ENCODE measurements at regions not wholly inside any gene's neighbourhood (a gene's known extent, or its start where the extent isn't known, plus 50 kb on each side); places are given as distances from the start of the nearest gene placed in this dataset.
A peak's percentile ranks its signal among the peaks of the same experiment; 100 is the strongest.
"Not testable (repeated sequence)": the region's sequence is repeated elsewhere in the genome, so short reads cannot be mapped to it uniquely, and the experiment has no call there.

GRCh38 chr7:91567081-91568012 lies 303.1 kb downstream of the FZD1 start:
- peak overlapping the region; percentile 38 for H3K9ac ChIP-seq (ENCODE audit: insufficient read length)
- H3K36me3 ChIP-seq (ENCODE audit: insufficient read depth, low read length), result no peaks in the 10 kb centered on the region
- no peak for DNase-seq (ENCODE audit: low read depth, low spot score)
- H3K27ac ChIP-seq, result no peak overlapping the region
- H3K4me3 ChIP-seq, result no peak overlapping the region
- no peak for TF ChIP-seq POLR2AphosphoS5 (IDR thresholded peaks at IDR 0.05; ENCODE audit: borderline replicate concordance, low read depth, low read length)
- no peak for TF ChIP-seq FOXP2 (optimal IDR thresholded peaks at IDR 0.05; ENCODE audit: control extremely low read depth, extremely low read length, insufficient read depth)
- no peak for TF ChIP-seq EZH2 (IDR thresholded peaks at IDR 0.05)
- no peaks in the 10 kb centered on the region for H3K9me3 ChIP-seq (ENCODE audit: low read depth, low read length)

- Histone ChIP-seq H3K27ac (no peak overlapping the region), H3K36me3 (ENCODE audit: insufficient read depth, low read length) (no peaks in the 10 kb centered on the region), H3K4me3 (no peak overlapping the region), H3K9ac (ENCODE audit: insufficient read length) (no peak overlapping the region), H3K9me3 (ENCODE audit: low read depth, low read length) (no peaks in the 10 kb centered on the region)
- DNase-seq (ENCODE audit: low read depth, low spot score), result no peak
- TF ChIP-seq EZH2 (IDR thresholded peaks at IDR 0.05) (no peak), FOXP2 (optimal IDR thresholded peaks at IDR 0.05; ENCODE audit: control extremely low read depth, extremely low read length, insufficient read depth) (no peak), POLR2AphosphoS5 (IDR thresholded peaks at IDR 0.05; ENCODE audit: borderline replicate concordance, low read depth, low read length) (no peak)
These were observed 303.9 kb downstream of the FZD1 start for GRCh38 chr7:91568138-91568537.

- H3K9ac ChIP-seq (ENCODE audit: insufficient read length), result no peak overlapping the region
- H3K36me3 ChIP-seq (ENCODE audit: insufficient read depth, low read length), result no peaks in the 10 kb centered on the region
- TF ChIP-seq POLR2AphosphoS5 (IDR thresholded peaks at IDR 0.05; ENCODE audit: borderline replicate concordance, low read depth, low read length) (no peak), EZH2 (IDR thresholded peaks at IDR 0.05) (no peak), FOXP2 (optimal IDR thresholded peaks at IDR 0.05; ENCODE audit: control extremely low read depth, extremely low read length, insufficient read depth) (no peak)
- no peak for DNase-seq (ENCODE audit: low read depth, low spot score)
- no peak overlapping the region for H3K27ac ChIP-seq
- no peak overlapping the region for H3K4me3 ChIP-seq
- H3K9me3 ChIP-seq (ENCODE audit: low read depth, low read length), result no peaks in the 10 kb centered on the region
These were observed 305.7 kb downstream of the FZD1 start for GRCh38 chr7:91569728-91570457.

GRCh38 chr7:91570560-91570959 lies 306.3 kb downstream of the FZD1 start:
- no peak for DNase-seq (ENCODE audit: low read depth, low spot score)
- no peaks in the 10 kb centered on the region for H3K9me3 ChIP-seq (ENCODE audit: low read depth, low read length)
- TF ChIP-seq POLR2AphosphoS5 (IDR thresholded peaks at IDR 0.05; ENCODE audit: borderline replicate concordance, low read depth, low read length) (no peak), FOXP2 (optimal IDR thresholded peaks at IDR 0.05; ENCODE audit: control extremely low read depth, extremely low read length, insufficient read depth) (no peak), EZH2 (IDR thresholded peaks at IDR 0.05) (no peak)
- H3K27ac ChIP-seq, result no peak overlapping the region
- no peak overlapping the region for H3K9ac ChIP-seq (ENCODE audit: insufficient read length)
- no peak overlapping the region for H3K4me3 ChIP-seq
- H3K36me3 ChIP-seq (ENCODE audit: insufficient read depth, low read length), result no peaks in the 10 kb centered on the region

GRCh38 chr7:91571601-91572000 lies 307.4 kb downstream of the FZD1 start:
- Histone ChIP-seq H3K9me3 (ENCODE audit: low read depth, low read length) (no peaks in the 10 kb centered on the region), H3K36me3 (ENCODE audit: insufficient read depth, low read length) (no peaks in the 10 kb centered on the region), H3K27ac (no peak overlapping the region), H3K9ac (ENCODE audit: insufficient read length) (no peak overlapping the region), H3K4me3 (no peak overlapping the region)
- no peak for DNase-seq (ENCODE audit: low read depth, low spot score)
- TF ChIP-seq FOXP2 (optimal IDR thresholded peaks at IDR 0.05; ENCODE audit: control extremely low read depth, extremely low read length, insufficient read depth) (no peak), POLR2AphosphoS5 (IDR thresholded peaks at IDR 0.05; ENCODE audit: borderline replicate concordance, low read depth, low read length) (no peak), EZH2 (IDR thresholded peaks at IDR 0.05) (no peak)

GRCh38 chr7:91573405-91573804 lies 307.1 kb downstream of the MTERF1 start:
- no peaks in the 10 kb centered on the region for H3K9me3 ChIP-seq (ENCODE audit: low read depth, low read length)
- no peak overlapping the region for H3K27ac ChIP-seq
- H3K36me3 ChIP-seq (ENCODE audit: insufficient read depth, low read length), result no peaks in the 10 kb centered on the region
- DNase-seq (ENCODE audit: low read depth, low spot score), result no peak
- TF ChIP-seq FOXP2 (optimal IDR thresholded peaks at IDR 0.05; ENCODE audit: control extremely low read depth, extremely low read length, insufficient read depth) (no peak), POLR2AphosphoS5 (IDR thresholded peaks at IDR 0.05; ENCODE audit: borderline replicate concordance, low read depth, low read length) (no peak), EZH2 (IDR thresholded peaks at IDR 0.05) (no peak)
- H3K9ac ChIP-seq (ENCODE audit: insufficient read length), result no peak overlapping the region
- H3K4me3 ChIP-seq, result no peak overlapping the region

- not testable (repeated sequence) for H3K9me3 ChIP-seq (ENCODE audit: low read depth, low read length); H3K36me3 ChIP-seq (ENCODE audit: insufficient read depth, low read length); H3K27ac ChIP-seq; H3K9ac ChIP-seq (ENCODE audit: insufficient read length); H3K4me3 ChIP-seq; DNase-seq (ENCODE audit: low read depth, low spot score)
These were observed 304.0 kb downstream of the MTERF1 start for GRCh38 chr7:91576459-91576858.

GRCh38 chr7:91579837-91580236 lies 300.7 kb downstream of the MTERF1 start:
- H3K9me3 ChIP-seq (ENCODE audit: low read depth, low read length), result no peaks in the 10 kb centered on the region
- no peak for DNase-seq (ENCODE audit: low read depth, low spot score)
- H3K27ac ChIP-seq, result no peak overlapping the region
- TF ChIP-seq FOXP2 (optimal IDR thresholded peaks at IDR 0.05; ENCODE audit: control extremely low read depth, extremely low read length, insufficient read depth) (no peak), POLR2AphosphoS5 (IDR thresholded peaks at IDR 0.05; ENCODE audit: borderline replicate concordance, low read depth, low read length) (no peak), EZH2 (IDR thresholded peaks at IDR 0.05) (no peak)
- no peak overlapping the region for H3K9ac ChIP-seq (ENCODE audit: insufficient read length)
- no peak overlapping the region for H3K4me3 ChIP-seq
- H3K36me3 ChIP-seq (ENCODE audit: insufficient read depth, low read length), result no peaks in the 10 kb centered on the region

Measured in SK-N-MC (cell line).